Loucy (cell line): ENCODE measurements at regions not wholly inside any gene's neighbourhood (a gene's known extent, or its start where the extent isn't known, plus 50 kb on each side); places are given as distances from the start of the nearest gene placed in this dataset.

Source experiments
- EZH2phosphoT487 ChIP-seq: fragments of 200-600 bp; IDR thresholded peaks from 2 replicates; pipeline ENCODE4 v1.6.1; 2018; ENCODE audit warnings: antibody characterized with exemption, mild to moderate bottlenecking, moderate library complexity, borderline replicate concordance
- TF ChIP-seq, protein P1 (sequence below): fragments of 200-600 bp; sonication (generic); conservative IDR thresholded peaks from 2 replicates; pipeline ENCODE4 v1.5.1; 2014; ENCODE audit warnings: mild to moderate bottlenecking, antibody characterized with exemption, low read length

GRCh38 chr2:41293491-41293890 lies 754.3 kb upstream of the PKDCC start:
- TF ChIP-seq, protein P1, sequence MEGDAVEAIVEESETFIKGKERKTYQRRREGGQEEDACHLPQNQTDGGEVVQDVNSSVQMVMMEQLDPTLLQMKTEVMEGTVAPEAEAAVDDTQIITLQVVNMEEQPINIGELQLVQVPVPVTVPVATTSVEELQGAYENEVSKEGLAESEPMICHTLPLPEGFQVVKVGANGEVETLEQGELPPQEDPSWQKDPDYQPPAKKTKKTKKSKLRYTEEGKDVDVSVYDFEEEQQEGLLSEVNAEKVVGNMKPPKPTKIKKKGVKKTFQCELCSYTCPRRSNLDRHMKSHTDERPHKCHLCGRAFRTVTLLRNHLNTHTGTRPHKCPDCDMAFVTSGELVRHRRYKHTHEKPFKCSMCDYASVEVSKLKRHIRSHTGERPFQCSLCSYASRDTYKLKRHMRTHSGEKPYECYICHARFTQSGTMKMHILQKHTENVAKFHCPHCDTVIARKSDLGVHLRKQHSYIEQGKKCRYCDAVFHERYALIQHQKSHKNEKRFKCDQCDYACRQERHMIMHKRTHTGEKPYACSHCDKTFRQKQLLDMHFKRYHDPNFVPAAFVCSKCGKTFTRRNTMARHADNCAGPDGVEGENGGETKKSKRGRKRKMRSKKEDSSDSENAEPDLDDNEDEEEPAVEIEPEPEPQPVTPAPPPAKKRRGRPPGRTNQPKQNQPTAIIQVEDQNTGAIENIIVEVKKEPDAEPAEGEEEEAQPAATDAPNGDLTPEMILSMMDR: no peak
- no peak for TF ChIP-seq EZH2phosphoT487
